A549 (cell line): ENCODE measurements at regions not wholly inside any gene's neighbourhood (a gene's known extent, or its start where the extent isn't known, plus 50 kb on each side); places are given as distances from the start of the nearest gene placed in this dataset.
A peak's percentile ranks its signal among the peaks of the same experiment; 100 is the strongest.

Experiments
- ATAC-seq, 2 experiments: fragments of 200-7000 bp in 1 of 2; fragments of >200 bp in 1 of 2; cut with Nextera tagmentation in 1 of 2; cut with Tn5 transposase in 1 of 2; 3 replicates each; pipeline versions ENCODE4 v1.8.0 to v1.9.1; 2018 to 2020; ENCODE audit warnings: mild to moderate bottlenecking in 1 of 2, moderate library complexity in 1 of 2
- CTCF ChIA-PET: fragments of 300-600 bp; sonication (Branson Sonifier 250); formaldehyde crosslinking; extraction: SDS; loops from one replicate; lab custom pipeline; 2021; ENCODE audit warnings: antibody characterized with exemption, inconsistent platforms; lab: Yijun Ruan, JAX
- POLR2A ChIA-PET: fragments of 350-600 bp; formaldehyde crosslinking; extraction: SDS; loops from one replicate; lab custom pipeline; 2021; ENCODE audit warnings: antibody characterized with exemption, inconsistent platforms; lab: Yijun Ruan, JAX
- DNase-seq, 2 experiments: peaks; one replicate each; pipeline versions ENCODE4 v3.0.0 to v3.0.0-alpha.2; 2011 to 2016; ENCODE audit warnings: low read depth in 1 of 2, low spot score in 1 of 2
- FAIRE-seq: peaks from 2 replicates; lab custom pipeline; 2011; peaks lifted over from hg19 to GRCh38; lab: Jason Lieb, UNC
- H3K27ac ChIP-seq, 2 experiments: fragments of >200 bp; sonication (Bioruptor Twin); formaldehyde crosslinking; 3 replicates each; pipeline ENCODE4 v1.5.1; 2016 to 2017
- H3K4me1 ChIP-seq: fragments of >200 bp; sonication (Bioruptor Twin); formaldehyde crosslinking; 3 replicates; pipeline ENCODE4 v1.6.1; 2016
- H3K4me2 ChIP-seq: fragments of >200 bp; sonication (Bioruptor Twin); formaldehyde crosslinking; 3 replicates; pipeline ENCODE4 v1.6.1; 2016
- H3K4me3 ChIP-seq: fragments of >200 bp; sonication (Bioruptor Twin); formaldehyde crosslinking; 3 replicates; pipeline ENCODE4 v1.5.1; 2016
- H3K9me3 ChIP-seq: fragments of >200 bp; sonication (Bioruptor Twin); formaldehyde crosslinking; 3 replicates; pipeline ENCODE4 v1.6.1; 2016
- CHD4 ChIP-seq: fragments of 200-600 bp; sonication (generic); IDR thresholded peaks from 2 replicates; pipeline ENCODE4 v1.6.1; 2016; ENCODE audit warnings: antibody characterized with exemption, mild to moderate bottlenecking, borderline replicate concordance
- FOSL2 ChIP-seq, 2 experiments: fragments of 450-650 bp in 1 of 2; fragments of >200 bp in 1 of 2; sonication (Bioruptor Twin) in 1 of 2; formaldehyde crosslinking; IDR thresholded peaks; 2 replicates each; pipeline versions ENCODE4 v1.5.0 to v1.6.1; 2016 to 2020; ENCODE audit warnings: mild to moderate bottlenecking in 1 of 2, moderate library complexity in 1 of 2
- FOXS1 ChIP-seq: fragments of 250-450 bp; sonication (Bioruptor Pico); IDR thresholded peaks from 2 replicates; pipeline ENCODE4 v1.5.0; 2020; ENCODE audit warnings: mild to moderate bottlenecking, moderate library complexity
- HDAC2 ChIP-seq: fragments of 200-600 bp; sonication (generic); IDR thresholded peaks from 2 replicates; pipeline ENCODE4 v1.6.1; 2016
- HEYL ChIP-seq: fragments of 250-450 bp; sonication (Bioruptor Pico); IDR thresholded peaks from 2 replicates; pipeline ENCODE4 v1.8.0; 2021; ENCODE audit warnings: mild to moderate bottlenecking, moderate library complexity
- HOXB13 ChIP-seq: fragments of 250-450 bp; sonication (Bioruptor Pico); IDR thresholded peaks from 2 replicates; pipeline ENCODE4 v1.5.0; 2020; ENCODE audit warnings: low read depth, mild to moderate bottlenecking, moderate library complexity
- JUN ChIP-seq, 2 experiments: fragments of >200 bp; sonication (Bioruptor Twin); formaldehyde crosslinking; IDR thresholded peaks; 2 replicates in 1 of 2; 3 replicates in 1 of 2; pipeline ENCODE4 v1.6.1; 2016 to 2017
- JUNB ChIP-seq: fragments of >200 bp; sonication (Bioruptor Twin); formaldehyde crosslinking; IDR thresholded peaks from 2 replicates; pipeline ENCODE4 v1.6.1; 2016
- MAFK ChIP-seq: fragments of 450-650 bp; IDR thresholded peaks from 2 replicates; pipeline ENCODE4 v1.6.1; 2014; ENCODE audit not compliant: partially characterized antibody
- MYC ChIP-seq: IDR thresholded peaks from 2 replicates; pipeline ENCODE4 v1.6.1; 2012; ENCODE audit warnings: mild to moderate bottlenecking, inconsistent platforms, low read length, improper control_type of control experiment, borderline replicate concordance
- ZC3H11A ChIP-seq: fragments of 450-650 bp; IDR thresholded peaks from 2 replicates; pipeline ENCODE4 v1.6.1; 2014; ENCODE audit warnings: antibody characterized with exemption, mild to moderate bottlenecking
- ZSCAN20 ChIP-seq: fragments of 250-450 bp; sonication (Bioruptor Pico); IDR thresholded peaks from 2 replicates; pipeline ENCODE4 v1.8.0; 2022; ENCODE audit warnings: mild to moderate bottlenecking, moderate library complexity
- WGBS: methylation state at CpG from one replicate; pipeline ENCODE4 v1.1.6; 2017; ENCODE audit errors: missing lambda C conversion rate; 5-methylcytosine and 5-hydroxymethylcytosine counted together
- TF ChIP-seq, protein P1 (sequence below): fragments of 250-450 bp; sonication (Bioruptor Pico); IDR thresholded peaks from 2 replicates; pipeline ENCODE4 v1.5.0; 2021; ENCODE audit warnings: mild to moderate bottlenecking, moderate library complexity, borderline replicate concordance
- TF ChIP-seq, protein P2 (sequence below): fragments of >200 bp; sonication (Bioruptor Twin); formaldehyde crosslinking; IDR thresholded peaks from 3 replicates; pipeline ENCODE4 v1.5.1; 2016
- TF ChIP-seq, protein P3 (sequence below): fragments of >200 bp; sonication (Bioruptor Twin); formaldehyde crosslinking; IDR thresholded peaks from 2 replicates; pipeline ENCODE4 v1.6.1; 2016
- TF ChIP-seq, protein P4 (sequence below): fragments of 450-650 bp; IDR thresholded peaks from 2 replicates; pipeline ENCODE4 v1.6.1; 2014; ENCODE audit warnings: antibody characterized with exemption

DNA sequence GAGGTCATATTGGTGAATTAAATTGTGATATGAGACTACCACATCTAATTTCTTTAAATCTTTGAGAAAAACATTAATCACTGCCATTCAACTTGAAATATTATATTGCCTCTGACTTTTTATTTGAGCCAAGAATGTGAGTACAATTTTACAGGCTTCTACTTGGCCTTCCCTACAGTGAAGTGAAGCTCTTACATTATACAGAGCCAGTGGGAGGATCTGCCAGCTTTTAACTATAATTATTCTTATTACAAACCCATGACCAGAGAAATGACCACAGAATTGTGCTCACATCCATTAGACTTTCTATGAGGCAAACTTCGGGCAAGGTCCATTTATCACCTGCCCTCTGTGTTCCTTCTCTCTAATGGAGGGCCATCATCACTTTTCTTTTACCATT, 114.2 kb downstream of the RERGL start:
- ChIA-PET CTCF (interaction anchor here (1.2 to 1.4 kb wide), 2 partner anchors 16 to 1036 kb away, joined by 3 to 7 read pairs; no protein-coding TSS in a partner anchor), POLR2A (no interaction called here)
- FAIRE-seq (no peak), ATAC-seq (no peak)
- H3K4me2 ChIP-seq: no peak overlapping the region
- H3K4me1 ChIP-seq: peaks cover 4% of the 10 kb centered on the region; the same call in 1 of the 3 replicates
- no peak overlapping the region for H3K27ac ChIP-seq
- no peak overlapping the region for H3K4me3 ChIP-seq
- H3K9me3 ChIP-seq: no peaks in the 10 kb centered on the region
- TF ChIP-seq, protein P1, sequence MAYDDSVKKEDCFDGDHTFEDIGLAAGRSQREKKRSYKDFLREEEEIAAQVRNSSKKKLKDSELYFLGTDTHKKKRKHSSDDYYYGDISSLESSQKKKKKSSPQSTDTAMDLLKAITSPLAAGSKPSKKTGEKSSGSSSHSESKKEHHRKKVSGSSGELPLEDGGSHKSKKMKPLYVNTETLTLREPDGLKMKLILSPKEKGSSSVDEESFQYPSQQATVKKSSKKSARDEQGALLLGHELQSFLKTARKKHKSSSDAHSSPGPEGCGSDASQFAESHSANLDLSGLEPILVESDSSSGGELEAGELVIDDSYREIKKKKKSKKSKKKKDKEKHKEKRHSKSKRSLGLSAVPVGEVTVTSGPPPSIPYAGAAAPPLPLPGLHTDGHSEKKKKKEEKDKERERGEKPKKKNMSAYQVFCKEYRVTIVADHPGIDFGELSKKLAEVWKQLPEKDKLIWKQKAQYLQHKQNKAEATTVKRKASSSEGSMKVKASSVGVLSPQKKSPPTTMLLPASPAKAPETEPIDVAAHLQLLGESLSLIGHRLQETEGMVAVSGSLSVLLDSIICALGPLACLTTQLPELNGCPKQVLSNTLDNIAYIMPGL (CRISPR knock-in tag): no peak
- TF ChIP-seq, all 56 proteins: peak for 0
- no peak for DNase-seq
- WGBS: 4% methylated on average over 1 of the region's 1 CpG

DNA sequence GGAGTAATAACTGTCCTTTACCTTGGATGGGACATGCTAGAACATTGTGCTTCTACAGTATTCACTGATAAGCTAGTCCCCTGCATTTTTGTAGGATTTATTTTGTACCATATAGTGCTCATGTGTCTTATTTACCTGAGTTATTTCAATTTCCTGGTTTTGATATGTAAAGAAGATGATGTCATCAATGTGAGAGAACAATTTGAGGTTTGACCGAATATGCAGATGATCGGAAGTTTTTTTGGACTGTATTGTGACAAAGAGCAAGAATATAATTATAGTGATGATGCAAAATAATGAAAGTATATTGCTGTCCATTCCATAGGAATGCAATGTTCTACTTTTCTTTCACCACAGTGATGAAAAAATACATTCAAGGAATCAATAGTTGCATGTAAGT, 114.8 kb downstream of the RERGL start:
- Histone ChIP-seq H3K27ac (no peak overlapping the region), H3K9me3 (no peaks in the 10 kb centered on the region), H3K4me3 (no peak overlapping the region), H3K4me1 (peaks cover 4% of the 10 kb centered on the region; the same call in 1 of the 3 replicates), H3K4me2 (no peak overlapping the region)
- TF ChIP-seq HOXB13 (CRISPR knock-in tag): no peak
- TF ChIP-seq FOXS1 (CRISPR knock-in tag): no peak
- TF ChIP-seq JUN (IDR thresholded peaks at IDR 0.05): no peak
- no peak for TF ChIP-seq JUNB
- TF ChIP-seq MAFK: no peak
- TF ChIP-seq HDAC2: no peak
- no peak for TF ChIP-seq ZSCAN20 (CRISPR knock-in tag)
- TF ChIP-seq, protein P2, sequence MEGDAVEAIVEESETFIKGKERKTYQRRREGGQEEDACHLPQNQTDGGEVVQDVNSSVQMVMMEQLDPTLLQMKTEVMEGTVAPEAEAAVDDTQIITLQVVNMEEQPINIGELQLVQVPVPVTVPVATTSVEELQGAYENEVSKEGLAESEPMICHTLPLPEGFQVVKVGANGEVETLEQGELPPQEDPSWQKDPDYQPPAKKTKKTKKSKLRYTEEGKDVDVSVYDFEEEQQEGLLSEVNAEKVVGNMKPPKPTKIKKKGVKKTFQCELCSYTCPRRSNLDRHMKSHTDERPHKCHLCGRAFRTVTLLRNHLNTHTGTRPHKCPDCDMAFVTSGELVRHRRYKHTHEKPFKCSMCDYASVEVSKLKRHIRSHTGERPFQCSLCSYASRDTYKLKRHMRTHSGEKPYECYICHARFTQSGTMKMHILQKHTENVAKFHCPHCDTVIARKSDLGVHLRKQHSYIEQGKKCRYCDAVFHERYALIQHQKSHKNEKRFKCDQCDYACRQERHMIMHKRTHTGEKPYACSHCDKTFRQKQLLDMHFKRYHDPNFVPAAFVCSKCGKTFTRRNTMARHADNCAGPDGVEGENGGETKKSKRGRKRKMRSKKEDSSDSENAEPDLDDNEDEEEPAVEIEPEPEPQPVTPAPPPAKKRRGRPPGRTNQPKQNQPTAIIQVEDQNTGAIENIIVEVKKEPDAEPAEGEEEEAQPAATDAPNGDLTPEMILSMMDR: no peak
- TF ChIP-seq, protein P3, sequence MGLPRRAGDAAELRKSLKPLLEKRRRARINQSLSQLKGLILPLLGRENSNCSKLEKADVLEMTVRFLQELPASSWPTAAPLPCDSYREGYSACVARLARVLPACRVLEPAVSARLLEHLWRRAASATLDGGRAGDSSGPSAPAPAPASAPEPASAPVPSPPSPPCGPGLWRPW: no peak
- TF ChIP-seq HEYL (CRISPR knock-in tag): no peak
- no peak for TF ChIP-seq MYC
- TF ChIP-seq CHD4: no peak
- TF ChIP-seq, protein P4, sequence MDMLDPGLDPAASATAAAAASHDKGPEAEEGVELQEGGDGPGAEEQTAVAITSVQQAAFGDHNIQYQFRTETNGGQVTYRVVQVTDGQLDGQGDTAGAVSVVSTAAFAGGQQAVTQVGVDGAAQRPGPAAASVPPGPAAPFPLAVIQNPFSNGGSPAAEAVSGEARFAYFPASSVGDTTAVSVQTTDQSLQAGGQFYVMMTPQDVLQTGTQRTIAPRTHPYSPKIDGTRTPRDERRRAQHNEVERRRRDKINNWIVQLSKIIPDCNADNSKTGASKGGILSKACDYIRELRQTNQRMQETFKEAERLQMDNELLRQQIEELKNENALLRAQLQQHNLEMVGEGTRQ: no peak
- TF ChIP-seq FOSL2 (IDR thresholded peaks at IDR 0.05): no peak
- no peak for TF ChIP-seq FOSL2 (CRISPR knock-in tag; IDR thresholded peaks at IDR 0.05)
- TF ChIP-seq, protein P1 (CRISPR knock-in tag): no peak
- DNase-seq: no peak
- WGBS: 92% methylated on average over 2 of the region's 2 CpGs
- CTCF ChIA-PET: interaction anchor here (1.4 kb wide), 1 partner anchor 16 kb away, joined by 7 read pairs; no protein-coding TSS in a partner anchor
- POLR2A ChIA-PET: no interaction called here
- ATAC-seq: no peak
- no peak for FAIRE-seq

DNA sequence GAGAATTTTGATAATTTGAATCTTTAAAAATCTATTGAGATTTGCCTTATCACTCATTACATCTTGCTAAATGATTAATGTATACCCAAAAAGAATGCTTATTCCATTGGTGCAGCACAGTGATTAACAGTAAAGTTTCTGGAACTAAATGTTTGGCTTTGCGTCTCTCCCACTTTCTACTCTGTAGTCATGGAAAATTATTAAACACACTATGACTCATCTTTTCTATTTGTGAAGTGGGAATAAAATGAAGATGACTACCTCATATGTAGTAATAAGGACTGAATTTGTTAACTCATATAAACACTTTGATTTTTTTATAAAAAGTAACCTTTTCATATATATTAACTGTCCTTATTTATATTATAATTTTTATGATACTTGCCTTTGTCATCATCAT, 118.1 kb downstream of the RERGL start:
- ATAC-seq: no peak
- 41% methylated on average over 1 of the region's 1 CpG for WGBS
- no peak for DNase-seq

More for the DNA sequence above, 118.1 kb downstream of the RERGL start:
- Histone ChIP-seq H3K9me3 (no peaks in the 10 kb centered on the region), H3K4me2 (no peak overlapping the region), H3K27ac (no peak overlapping the region), H3K4me3 (no peak overlapping the region), H3K4me1 (peaks cover 4% of the 10 kb centered on the region; the same call in 1 of the 3 replicates)
- no peak for TF ChIP-seq FOSL2 (IDR thresholded peaks at IDR 0.05)
- TF ChIP-seq FOSL2 (CRISPR knock-in tag; IDR thresholded peaks at IDR 0.05): peak; percentile 74
- no peak for TF ChIP-seq ZC3H11A
- ChIA-PET CTCF (no interaction called here), POLR2A (no interaction called here)
- FAIRE-seq: no peak
